GM12875 (cell line): ENCODE measurements at regions not wholly inside any gene's neighbourhood (a gene's known extent, or its start where the extent isn't known, plus 50 kb on each side); places are given as distances from the start of the nearest gene placed in this dataset.

Experiments
- H3K4me3 ChIP-seq: one replicate; pipeline ENCODE4 v1.5.1; 2011; ENCODE audit warnings: low read depth, low read length, control low read depth
- TF ChIP-seq, protein P1 (sequence below): IDR thresholded peaks from 2 replicates; pipeline ENCODE4 v1.5.1; 2011; ENCODE audit warnings: low read depth, mild to moderate bottlenecking, control low read depth, inconsistent platforms, low read length, moderate library complexity, borderline replicate concordance; ENCODE audit not compliant: insufficient read depth

DNA sequence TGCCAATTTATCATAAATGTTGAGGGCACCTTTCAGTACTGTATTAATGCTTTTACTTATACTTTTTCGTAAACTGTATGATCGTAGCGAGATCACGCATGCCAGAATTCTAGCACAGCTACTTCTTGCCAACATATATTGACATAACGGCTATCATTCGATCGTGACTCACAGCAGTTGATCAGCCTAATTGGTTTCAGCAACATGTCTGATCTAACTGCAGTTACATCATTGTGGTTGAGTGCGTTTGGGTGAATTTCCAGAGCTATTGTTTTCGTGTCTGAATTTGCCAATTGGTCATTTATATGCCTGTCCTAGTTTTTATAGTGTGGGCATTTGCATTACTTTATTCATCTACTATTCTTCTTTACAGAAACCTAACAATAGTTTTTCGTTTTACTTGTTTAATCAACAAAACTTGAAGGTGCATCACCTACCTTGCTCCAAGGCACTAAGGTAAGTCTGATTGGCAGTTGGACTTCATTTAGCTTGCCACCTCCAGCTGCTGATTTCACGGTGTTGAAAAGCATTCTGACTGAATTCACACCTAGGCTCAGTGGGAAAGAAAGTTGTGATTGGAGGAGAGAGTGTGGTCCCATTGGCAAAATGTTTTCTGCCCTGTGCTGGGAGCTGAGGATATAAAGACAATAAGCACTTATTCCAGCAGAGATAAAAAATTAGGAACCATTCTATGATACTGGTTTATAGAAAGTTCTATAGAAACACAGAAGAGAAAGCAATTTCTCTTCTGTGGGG is 120.9 kb upstream of the RGMA start:
- no peak overlapping the region for H3K4me3 ChIP-seq
- TF ChIP-seq, protein P1, sequence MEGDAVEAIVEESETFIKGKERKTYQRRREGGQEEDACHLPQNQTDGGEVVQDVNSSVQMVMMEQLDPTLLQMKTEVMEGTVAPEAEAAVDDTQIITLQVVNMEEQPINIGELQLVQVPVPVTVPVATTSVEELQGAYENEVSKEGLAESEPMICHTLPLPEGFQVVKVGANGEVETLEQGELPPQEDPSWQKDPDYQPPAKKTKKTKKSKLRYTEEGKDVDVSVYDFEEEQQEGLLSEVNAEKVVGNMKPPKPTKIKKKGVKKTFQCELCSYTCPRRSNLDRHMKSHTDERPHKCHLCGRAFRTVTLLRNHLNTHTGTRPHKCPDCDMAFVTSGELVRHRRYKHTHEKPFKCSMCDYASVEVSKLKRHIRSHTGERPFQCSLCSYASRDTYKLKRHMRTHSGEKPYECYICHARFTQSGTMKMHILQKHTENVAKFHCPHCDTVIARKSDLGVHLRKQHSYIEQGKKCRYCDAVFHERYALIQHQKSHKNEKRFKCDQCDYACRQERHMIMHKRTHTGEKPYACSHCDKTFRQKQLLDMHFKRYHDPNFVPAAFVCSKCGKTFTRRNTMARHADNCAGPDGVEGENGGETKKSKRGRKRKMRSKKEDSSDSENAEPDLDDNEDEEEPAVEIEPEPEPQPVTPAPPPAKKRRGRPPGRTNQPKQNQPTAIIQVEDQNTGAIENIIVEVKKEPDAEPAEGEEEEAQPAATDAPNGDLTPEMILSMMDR, result no peak

DNA sequence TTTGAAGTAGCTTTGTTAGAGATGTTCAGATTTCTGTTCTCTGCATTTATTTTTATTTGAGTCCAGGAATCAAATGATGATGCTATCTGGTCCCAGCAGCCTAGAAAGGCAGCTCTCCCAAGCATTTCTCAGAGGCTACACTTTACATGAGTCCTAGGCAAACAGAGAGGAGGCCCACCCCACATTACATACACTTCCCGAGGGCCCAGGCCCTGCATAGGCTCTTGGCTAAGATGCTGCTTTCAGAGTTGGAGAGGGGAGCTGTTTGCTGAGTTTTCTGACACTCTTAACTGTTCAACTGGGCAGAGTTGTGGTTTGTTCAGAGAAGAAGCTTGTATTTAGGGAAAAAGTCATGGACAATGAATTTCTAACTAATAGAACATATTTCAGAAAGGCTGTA is 117.9 kb upstream of the RGMA start:
- TF ChIP-seq, protein P1, result no peak
- H3K4me3 ChIP-seq, result no peak overlapping the region

DNA sequence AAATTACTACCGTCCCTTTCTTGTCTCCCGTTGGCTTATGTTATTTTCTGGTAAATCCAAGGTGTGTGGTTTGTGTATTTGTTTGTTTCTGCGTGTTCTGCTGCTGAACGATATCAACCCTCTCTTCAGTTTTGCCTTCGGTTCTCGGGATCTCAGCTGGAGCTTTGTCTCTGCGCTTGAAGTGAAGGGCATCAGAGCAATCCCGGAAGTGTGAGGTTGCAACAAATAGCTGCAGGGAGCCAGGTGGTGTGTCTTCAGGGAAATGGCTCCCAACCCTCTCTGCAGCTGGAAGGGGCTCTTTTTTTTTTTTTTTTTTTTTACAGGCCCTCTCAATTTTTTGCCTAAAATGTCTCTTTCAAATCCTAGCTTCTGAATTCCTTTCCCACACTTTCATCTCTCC is 116.4 kb upstream of the RGMA start:
- TF ChIP-seq, protein P1, result no peak

DNA sequence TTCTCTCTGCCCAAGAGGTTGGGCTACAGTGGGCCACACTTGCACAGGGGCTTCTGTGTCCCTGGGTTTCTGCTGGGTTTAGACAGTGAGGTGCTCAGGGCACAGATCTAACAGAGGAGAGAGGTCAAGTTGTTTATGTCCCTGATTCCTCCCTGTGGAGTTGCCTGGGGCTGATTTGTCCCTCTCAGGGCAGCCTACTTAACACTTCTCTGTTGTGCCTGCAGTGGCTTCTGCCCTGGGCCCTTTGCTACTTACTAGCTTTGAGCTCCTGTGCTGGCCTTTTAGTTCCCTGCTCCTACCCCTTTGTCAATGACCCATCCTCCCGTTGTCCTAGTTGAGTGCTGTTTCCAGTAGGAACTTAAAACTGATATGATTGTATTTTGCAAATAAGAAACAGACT is 114.0 kb upstream of the RGMA start:
- TF ChIP-seq, protein P1, result no peak
- no peak overlapping the region for H3K4me3 ChIP-seq

More for the DNA sequence above, 116.4 kb upstream of the RGMA start:
- no peak overlapping the region for H3K4me3 ChIP-seq

DNA sequence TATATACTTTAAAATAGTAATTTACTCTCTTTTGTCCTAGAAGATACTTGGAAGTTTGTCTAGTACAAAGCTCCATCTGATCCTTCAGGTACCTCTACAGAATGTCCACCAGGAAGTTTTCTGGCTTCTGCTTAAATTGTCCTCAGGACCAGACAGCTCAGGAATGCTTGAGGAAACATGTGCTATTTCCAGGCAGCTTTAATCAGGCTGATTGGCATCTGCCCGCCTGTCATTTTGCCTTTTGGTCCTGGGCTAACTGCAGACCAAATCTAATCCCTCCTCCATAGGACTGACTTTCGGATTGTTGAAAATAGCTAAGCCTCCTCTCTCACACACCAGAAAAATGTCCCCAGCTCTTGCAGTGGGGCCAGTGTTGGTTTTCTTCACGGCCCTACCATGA is 113.4 kb upstream of the RGMA start:
- H3K4me3 ChIP-seq, result no peak overlapping the region
- TF ChIP-seq, protein P1, result no peak

- TF ChIP-seq, protein P1, result no peak
- no peak overlapping the region for H3K4me3 ChIP-seq
These were observed 112.9 kb upstream of the RGMA start for GRCh38 chr15:93201940-93202339.

DNA sequence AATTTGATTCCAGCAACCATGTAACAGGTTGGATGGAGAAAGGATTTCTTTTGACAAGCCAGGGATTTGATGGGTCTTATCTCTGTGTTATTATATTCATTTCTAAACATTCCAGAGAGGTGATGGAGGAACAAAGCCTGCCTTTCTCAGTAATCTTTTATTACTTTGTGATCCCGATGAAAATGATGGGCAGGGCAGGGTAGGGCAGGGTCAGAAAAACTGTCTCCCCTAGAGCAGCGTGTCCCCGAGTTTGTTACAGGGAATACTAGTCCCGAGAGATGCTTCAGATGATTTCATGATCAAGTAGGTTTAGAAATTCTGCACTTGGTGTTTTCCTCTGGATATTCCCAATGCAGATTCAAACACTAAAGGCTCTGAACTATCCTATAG is 111.8 kb upstream of the RGMA start:
- H3K4me3 ChIP-seq, result no peak overlapping the region
- TF ChIP-seq, protein P1, result no peak
